ENCODE measurements at regions not wholly inside any gene's neighbourhood (a gene's known extent, or its start where the extent isn't known, plus 50 kb on each side); places are given as distances from the start of the nearest gene placed in this dataset.

- TF ChIP-seq CTCF (IDR thresholded peaks at IDR 0.05; ENCODE audit: insufficient read depth, low read length, poor library complexity, severe bottlenecking) = no peak
- no peaks in the 10 kb centered on the region for H3K36me3 ChIP-seq (ENCODE audit: control insufficient read depth, insufficient read depth, low read length)
- H3K4me3 ChIP-seq (replicated peaks; ENCODE audit: low read depth, low read length) = no peak overlapping the region
- no peaks in the 10 kb centered on the region; the same call in 1 of the 2 replicates for H3K27me3 ChIP-seq (replicated peaks; ENCODE audit: control insufficient read depth, insufficient read depth, low read length)
- no peak for DNase-seq (ENCODE audit: extremely low read depth, insufficient read length)
These were observed 311.2 kb downstream of the NXPE2 start for GRCh38 chr11:114989536-114989935.

GRCh38 chr11:115005663-115006062, 327.3 kb downstream of the NXPE2 start:
- no peak for DNase-seq (ENCODE audit: extremely low read depth, insufficient read length)
- Histone ChIP-seq H3K27me3 (replicated peaks; ENCODE audit: control insufficient read depth, insufficient read depth, low read length) (no peaks in the 10 kb centered on the region), H3K36me3 (ENCODE audit: control insufficient read depth, insufficient read depth, low read length) (no peaks in the 10 kb centered on the region), H3K4me3 (replicated peaks; ENCODE audit: low read depth, low read length) (no peak overlapping the region)
- no peak for TF ChIP-seq CTCF (IDR thresholded peaks at IDR 0.05; ENCODE audit: insufficient read depth, low read length, poor library complexity, severe bottlenecking)

- no peak for TF ChIP-seq CTCF (IDR thresholded peaks at IDR 0.05; ENCODE audit: insufficient read depth, low read length, poor library complexity, severe bottlenecking)
- Histone ChIP-seq H3K27me3 (replicated peaks; ENCODE audit: control insufficient read depth, insufficient read depth, low read length) (no peaks in the 10 kb centered on the region), H3K36me3 (ENCODE audit: control insufficient read depth, insufficient read depth, low read length) (no peaks in the 10 kb centered on the region), H3K4me3 (replicated peaks; ENCODE audit: low read depth, low read length) (no peak overlapping the region)
- DNase-seq (ENCODE audit: extremely low read depth, insufficient read length) = no peak
These were observed 329.5 kb downstream of the NXPE2 start for GRCh38 chr11:115007851-115008250.

- TF ChIP-seq CTCF (IDR thresholded peaks at IDR 0.05; ENCODE audit: insufficient read depth, low read length, poor library complexity, severe bottlenecking) = no peak
- DNase-seq (ENCODE audit: extremely low read depth, insufficient read length) = no peak
- Histone ChIP-seq H3K4me3 (replicated peaks; ENCODE audit: low read depth, low read length) (no peak overlapping the region), H3K36me3 (ENCODE audit: control insufficient read depth, insufficient read depth, low read length) (no peaks in the 10 kb centered on the region), H3K27me3 (replicated peaks; ENCODE audit: control insufficient read depth, insufficient read depth, low read length) (no peaks in the 10 kb centered on the region)
These were observed 330.5 kb downstream of the NXPE2 start for GRCh38 chr11:115008799-115009198.

GRCh38 chr11:115017529-115017928, 339.2 kb downstream of the NXPE2 start:
- no peaks in the 10 kb centered on the region; the same call in 1 of the 2 replicates for H3K27me3 ChIP-seq (replicated peaks; ENCODE audit: control insufficient read depth, insufficient read depth, low read length)
- no peak for TF ChIP-seq CTCF (IDR thresholded peaks at IDR 0.05; ENCODE audit: insufficient read depth, low read length, poor library complexity, severe bottlenecking)
- H3K36me3 ChIP-seq (ENCODE audit: control insufficient read depth, insufficient read depth, low read length) = no peaks in the 10 kb centered on the region
- DNase-seq (ENCODE audit: extremely low read depth, insufficient read length) = no peak
- no peak overlapping the region for H3K4me3 ChIP-seq (replicated peaks; ENCODE audit: low read depth, low read length)

- no peak for DNase-seq (ENCODE audit: extremely low read depth, insufficient read length)
- Histone ChIP-seq H3K36me3 (ENCODE audit: control insufficient read depth, insufficient read depth, low read length) (no peaks in the 10 kb centered on the region), H3K27me3 (replicated peaks; ENCODE audit: control insufficient read depth, insufficient read depth, low read length) (no peaks in the 10 kb centered on the region), H3K4me3 (replicated peaks; ENCODE audit: low read depth, low read length) (no peak overlapping the region)
- TF ChIP-seq CTCF (IDR thresholded peaks at IDR 0.05; ENCODE audit: insufficient read depth, low read length, poor library complexity, severe bottlenecking) = no peak
These were observed 351.8 kb downstream of the NXPE2 start for GRCh38 chr11:115030166-115030565.
